ENCODE measurements at regions not wholly inside any gene's neighbourhood (a gene's known extent, or its start where the extent isn't known, plus 50 kb on each side); places are given as distances from the start of the nearest gene placed in this dataset.
"Not testable (repeated sequence)": the region's sequence is repeated elsewhere in the genome, so short reads cannot be mapped to it uniquely, and the experiment has no call there.

- not testable (repeated sequence) for H3K23ac ChIP-seq (ENCODE audit: low read length in 2 of 2)
These were observed 71.1 kb upstream of the MEF2A start for GRCh38 chr15:99494536-99495233.

GRCh38 chr15:99495430-99496301, 70.1 kb upstream of the MEF2A start:
- Histone ChIP-seq H3K79me1 (replicated peaks; ENCODE audit: low read length, poor library complexity, severe bottlenecking) (no peaks in the 10 kb centered on the region), H3K18ac (ENCODE audit: low read depth in 1 of 2, low read length in 2 of 2) (peak overlapping the region; percentile 80 to 81), H2AK5ac (ENCODE audit: low read length, severe bottlenecking) (no peak overlapping the region), H4K91ac (ENCODE audit: low read length) (peak overlapping the region; percentile 87), H3K4me1 (ENCODE audit: control insufficient read depth, insufficient read depth, low read depth, low read length) (no peaks in the 10 kb centered on the region), H2BK15ac (ENCODE audit: low read depth, poor library complexity, severe bottlenecking) (peak overlapping the region; percentile 29), H3K4me2 (ENCODE audit: low read length, poor library complexity, severe bottlenecking) (no peak overlapping the region), H2BK120ac (ENCODE audit: low read depth, low read length) (peak overlapping the region; percentile 78), H3K9ac (ENCODE audit: low read length) (no peak overlapping the region), H2BK5ac (ENCODE audit: low read depth, low read length, poor library complexity, severe bottlenecking) (no peak overlapping the region), H3K4ac (ENCODE audit: low read depth in 1 of 2, low read length in 2 of 2) (peak overlapping the region; percentile 40 to 52), H3K23ac (ENCODE audit: low read length in 2 of 2) (no peak overlapping the region), H3K36me3 (ENCODE audit: control insufficient read depth in 1 of 2, insufficient read depth in 2 of 2, low read depth in 1 of 2, low read length in 2 of 2) (no peaks in the 10 kb centered on the region), H2AFZ (ENCODE audit: low read depth, low read length) (peak overlapping the region; percentile 72), H3K27me3 (ENCODE audit: control insufficient read depth in 1 of 2, insufficient read depth in 1 of 2, low read length in 2 of 2) (peaks cover 0 to 3% of the 10 kb centered on the region in 2 experiments), H2BK12ac (ENCODE audit: low read length in 2 of 2) (peak overlapping the region in 1 of 2 experiments; percentile 91), H3K9me3 (ENCODE audit: control insufficient read depth, low read length) (peaks cover 3% of the 10 kb centered on the region), H3K14ac (ENCODE audit: low read length in 2 of 2) (peak overlapping the region in 1 of 2 experiments; percentile 30), H3K27ac (ENCODE audit: low read length, poor library complexity, severe bottlenecking) (no peak overlapping the region), H4K8ac (ENCODE audit: low read length) (peak overlapping the region; percentile 89), H3K4me3 (ENCODE audit: insufficient read depth in 1 of 2, low read depth in 1 of 2, low read length in 2 of 2) (no peak overlapping the region)
- DNase-seq: no peak
- WGBS: 84% methylated on average over 12 of the region's 13 CpGs

More at GRCh38 chr15:99494536-99495233, 71.1 kb upstream of the MEF2A start:
- H3K4me2 ChIP-seq (ENCODE audit: low read length, poor library complexity, severe bottlenecking); H2AFZ ChIP-seq (ENCODE audit: low read depth, low read length); H3K27me3 ChIP-seq (ENCODE audit: control insufficient read depth in 1 of 2, insufficient read depth in 1 of 2, low read length in 2 of 2); H3K27ac ChIP-seq (ENCODE audit: low read length, poor library complexity, severe bottlenecking); H4K91ac ChIP-seq (ENCODE audit: low read length); H3K79me1 ChIP-seq (replicated peaks; ENCODE audit: low read length, poor library complexity, severe bottlenecking); H3K4me1 ChIP-seq (ENCODE audit: control insufficient read depth, insufficient read depth, low read depth, low read length); H3K4me3 ChIP-seq (ENCODE audit: insufficient read depth in 1 of 2, low read depth in 1 of 2, low read length in 2 of 2); H2BK15ac ChIP-seq (ENCODE audit: low read depth, poor library complexity, severe bottlenecking); H3K9me3 ChIP-seq (ENCODE audit: control insufficient read depth, low read length); H2BK120ac ChIP-seq (ENCODE audit: low read depth, low read length); DNase-seq; H3K36me3 ChIP-seq (ENCODE audit: control insufficient read depth in 1 of 2, insufficient read depth in 2 of 2, low read depth in 1 of 2, low read length in 2 of 2); H3K14ac ChIP-seq (ENCODE audit: low read length in 2 of 2); H2AK5ac ChIP-seq (ENCODE audit: low read length, severe bottlenecking); H3K9ac ChIP-seq (ENCODE audit: low read length); H3K4ac ChIP-seq (ENCODE audit: low read depth in 1 of 2, low read length in 2 of 2); H2BK5ac ChIP-seq (ENCODE audit: low read depth, low read length, poor library complexity, severe bottlenecking); H4K8ac ChIP-seq (ENCODE audit: low read length): not testable (repeated sequence)
- WGBS: 95% methylated on average over 38 of the region's 40 CpGs
- Histone ChIP-seq H3K18ac (ENCODE audit: low read depth in 1 of 2, low read length in 2 of 2) (peak overlapping the region in 1 of 2 experiments; percentile 78), H2BK12ac (ENCODE audit: low read length in 2 of 2) (peak overlapping the region in 1 of 2 experiments; percentile 51)

DNA sequence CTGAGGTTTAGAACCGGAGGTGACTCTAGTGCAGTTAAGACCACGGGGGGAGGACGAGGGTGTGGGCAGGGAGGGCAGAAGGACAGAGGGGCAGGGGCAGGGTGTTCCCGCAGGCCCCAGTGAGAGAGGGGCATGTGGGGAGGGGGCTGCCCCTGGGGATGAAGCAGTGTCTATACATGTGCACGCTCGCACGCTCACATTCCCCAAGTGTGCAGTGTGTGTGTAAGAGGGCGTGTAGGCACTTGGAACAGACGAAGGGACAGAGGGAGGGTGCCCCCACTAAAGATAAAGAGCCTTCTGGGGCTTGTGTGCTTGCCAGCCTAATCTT, 69.5 kb upstream of the MEF2A start:
- Histone ChIP-seq H3K18ac (ENCODE audit: low read depth in 1 of 2, low read length in 2 of 2) (peak overlapping the region in 1 of 2 experiments; percentile 81), H3K4me3 (ENCODE audit: insufficient read depth in 1 of 2, low read depth in 1 of 2, low read length in 2 of 2) (no peak overlapping the region), H3K79me1 (replicated peaks; ENCODE audit: low read length, poor library complexity, severe bottlenecking) (no peaks in the 10 kb centered on the region), H3K9ac (ENCODE audit: low read length) (no peak overlapping the region), H3K14ac (ENCODE audit: low read length in 2 of 2) (peak overlapping the region in 1 of 2 experiments; percentile 88), H3K36me3 (ENCODE audit: control insufficient read depth in 1 of 2, insufficient read depth in 2 of 2, low read depth in 1 of 2, low read length in 2 of 2) (no peaks in the 10 kb centered on the region), H2BK12ac (ENCODE audit: low read length in 2 of 2) (peak overlapping the region; percentile 6 to 91), H2BK5ac (ENCODE audit: low read depth, low read length, poor library complexity, severe bottlenecking) (no peak overlapping the region), H3K4me1 (ENCODE audit: control insufficient read depth, insufficient read depth, low read depth, low read length) (no peaks in the 10 kb centered on the region), H3K4me2 (ENCODE audit: low read length, poor library complexity, severe bottlenecking) (no peak overlapping the region), H2BK15ac (ENCODE audit: low read depth, poor library complexity, severe bottlenecking) (no peak overlapping the region), H3K27me3 (ENCODE audit: control insufficient read depth in 1 of 2, insufficient read depth in 1 of 2, low read length in 2 of 2) (peaks cover 3% of the 10 kb centered on the region in 2 experiments), H2AFZ (ENCODE audit: low read depth, low read length) (no peak overlapping the region), H2BK120ac (ENCODE audit: low read depth, low read length) (no peak overlapping the region), H3K4ac (ENCODE audit: low read depth in 1 of 2, low read length in 2 of 2) (peak overlapping the region; percentile 15 to 52), H3K23ac (ENCODE audit: low read length in 2 of 2) (no peak overlapping the region), H4K8ac (ENCODE audit: low read length) (peak overlapping the region; percentile 89), H4K91ac (ENCODE audit: low read length) (peak overlapping the region; percentile 87), H3K9me3 (ENCODE audit: control insufficient read depth, low read length) (peaks cover 3% of the 10 kb centered on the region), H2AK5ac (ENCODE audit: low read length, severe bottlenecking) (no peak overlapping the region), H3K27ac (ENCODE audit: low read length, poor library complexity, severe bottlenecking) (no peak overlapping the region)
- 77% methylated on average over 9 of the region's 9 CpGs for WGBS
- no peak for DNase-seq

DNA sequence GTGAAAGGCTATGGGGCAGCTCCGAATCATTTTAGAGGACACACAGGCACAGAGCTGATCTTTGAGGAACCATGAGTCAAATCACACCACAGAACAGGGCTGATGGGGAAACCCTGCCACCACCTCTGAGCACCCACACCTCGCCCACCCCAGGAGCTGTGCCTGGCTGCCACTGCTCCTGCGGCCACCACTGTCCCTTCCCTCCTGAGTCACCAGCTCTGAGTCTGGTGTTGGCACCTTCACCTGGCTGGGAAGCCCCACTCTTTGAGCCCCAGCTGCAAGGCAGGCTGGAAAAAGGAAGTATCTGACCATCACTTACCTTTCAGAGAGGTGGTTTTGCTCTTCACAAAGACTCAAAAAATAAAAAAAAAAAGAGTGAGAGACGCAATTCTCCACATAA, 63.6 kb upstream of the MEF2A start:
- H3K14ac ChIP-seq (ENCODE audit: low read length in 2 of 2): peak overlapping the region in 1 of 2 experiments; percentile 71
- 97% methylated on average over 4 of the region's 4 CpGs for WGBS
- H3K36me3 ChIP-seq (ENCODE audit: control insufficient read depth in 1 of 2, insufficient read depth in 2 of 2, low read depth in 1 of 2, low read length in 2 of 2): no peaks in the 10 kb centered on the region
- no peak overlapping the region for H2BK120ac ChIP-seq (ENCODE audit: low read depth, low read length)
- no peaks in the 10 kb centered on the region for H3K79me1 ChIP-seq (replicated peaks; ENCODE audit: low read length, poor library complexity, severe bottlenecking)
- no peak overlapping the region for H2AK5ac ChIP-seq (ENCODE audit: low read length, severe bottlenecking)
- no peak overlapping the region for H3K27ac ChIP-seq (ENCODE audit: low read length, poor library complexity, severe bottlenecking)
- no peak overlapping the region for H4K8ac ChIP-seq (ENCODE audit: low read length)
- H2BK15ac ChIP-seq (ENCODE audit: low read depth, poor library complexity, severe bottlenecking): no peak overlapping the region
- peaks cover 0 to 3% of the 10 kb centered on the region in 2 experiments for H3K27me3 ChIP-seq (ENCODE audit: control insufficient read depth in 1 of 2, insufficient read depth in 1 of 2, low read length in 2 of 2)
- H2BK12ac ChIP-seq (ENCODE audit: low read length in 2 of 2): peak overlapping the region in 1 of 2 experiments; percentile 54
- H2BK5ac ChIP-seq (ENCODE audit: low read depth, low read length, poor library complexity, severe bottlenecking): no peak overlapping the region
- peaks cover 3% of the 10 kb centered on the region for H3K9me3 ChIP-seq (ENCODE audit: control insufficient read depth, low read length)
- DNase-seq: no peak
- H3K18ac ChIP-seq (ENCODE audit: low read depth in 1 of 2, low read length in 2 of 2): no peak overlapping the region
- H3K9ac ChIP-seq (ENCODE audit: low read length): no peak overlapping the region
- H3K23ac ChIP-seq (ENCODE audit: low read length in 2 of 2): no peak overlapping the region
- H3K4ac ChIP-seq (ENCODE audit: low read depth in 1 of 2, low read length in 2 of 2): no peak overlapping the region
- H3K4me1 ChIP-seq (ENCODE audit: control insufficient read depth, insufficient read depth, low read depth, low read length): peaks cover 5% of the 10 kb centered on the region
- no peak overlapping the region for H3K4me3 ChIP-seq (ENCODE audit: insufficient read depth in 1 of 2, low read depth in 1 of 2, low read length in 2 of 2)
- no peak overlapping the region for H4K91ac ChIP-seq (ENCODE audit: low read length)
- no peak overlapping the region for H3K4me2 ChIP-seq (ENCODE audit: low read length, poor library complexity, severe bottlenecking)
- H2AFZ ChIP-seq (ENCODE audit: low read depth, low read length): no peak overlapping the region

All from mesenchymal stem cell (in vitro differentiated cells and primary cell).